ENCODE measurements at regions not wholly inside any gene's neighbourhood (a gene's known extent, or its start where the extent isn't known, plus 50 kb on each side); places are given as distances from the start of the nearest gene placed in this dataset.

DNA sequence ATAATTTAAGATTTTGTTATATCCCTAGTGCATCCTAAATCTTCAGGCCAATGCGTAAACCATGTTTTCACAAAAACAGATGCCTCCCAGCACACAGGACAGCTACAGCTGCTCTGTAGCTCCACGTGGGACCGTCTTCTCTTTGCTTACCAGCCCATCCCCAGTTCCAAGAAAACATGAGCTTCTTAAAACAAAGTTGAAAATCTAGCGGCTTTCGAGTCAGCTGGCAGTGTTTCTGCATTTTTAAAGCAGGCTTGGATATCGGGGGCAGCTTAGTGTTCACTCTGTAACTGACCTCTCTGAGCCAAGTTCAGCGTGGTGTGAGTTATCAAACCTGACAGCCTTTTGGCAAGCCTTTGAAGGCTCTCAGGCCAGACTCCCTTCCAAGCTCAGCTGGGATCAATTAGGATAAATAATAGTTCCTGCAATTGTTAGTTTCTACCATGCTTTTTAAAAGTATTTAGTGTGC is 881.5 kb downstream of the LTN1 start:
- TF ChIP-seq, protein P1, sequence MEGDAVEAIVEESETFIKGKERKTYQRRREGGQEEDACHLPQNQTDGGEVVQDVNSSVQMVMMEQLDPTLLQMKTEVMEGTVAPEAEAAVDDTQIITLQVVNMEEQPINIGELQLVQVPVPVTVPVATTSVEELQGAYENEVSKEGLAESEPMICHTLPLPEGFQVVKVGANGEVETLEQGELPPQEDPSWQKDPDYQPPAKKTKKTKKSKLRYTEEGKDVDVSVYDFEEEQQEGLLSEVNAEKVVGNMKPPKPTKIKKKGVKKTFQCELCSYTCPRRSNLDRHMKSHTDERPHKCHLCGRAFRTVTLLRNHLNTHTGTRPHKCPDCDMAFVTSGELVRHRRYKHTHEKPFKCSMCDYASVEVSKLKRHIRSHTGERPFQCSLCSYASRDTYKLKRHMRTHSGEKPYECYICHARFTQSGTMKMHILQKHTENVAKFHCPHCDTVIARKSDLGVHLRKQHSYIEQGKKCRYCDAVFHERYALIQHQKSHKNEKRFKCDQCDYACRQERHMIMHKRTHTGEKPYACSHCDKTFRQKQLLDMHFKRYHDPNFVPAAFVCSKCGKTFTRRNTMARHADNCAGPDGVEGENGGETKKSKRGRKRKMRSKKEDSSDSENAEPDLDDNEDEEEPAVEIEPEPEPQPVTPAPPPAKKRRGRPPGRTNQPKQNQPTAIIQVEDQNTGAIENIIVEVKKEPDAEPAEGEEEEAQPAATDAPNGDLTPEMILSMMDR (IDR thresholded peaks at IDR 0.05) = no peak

DNA sequence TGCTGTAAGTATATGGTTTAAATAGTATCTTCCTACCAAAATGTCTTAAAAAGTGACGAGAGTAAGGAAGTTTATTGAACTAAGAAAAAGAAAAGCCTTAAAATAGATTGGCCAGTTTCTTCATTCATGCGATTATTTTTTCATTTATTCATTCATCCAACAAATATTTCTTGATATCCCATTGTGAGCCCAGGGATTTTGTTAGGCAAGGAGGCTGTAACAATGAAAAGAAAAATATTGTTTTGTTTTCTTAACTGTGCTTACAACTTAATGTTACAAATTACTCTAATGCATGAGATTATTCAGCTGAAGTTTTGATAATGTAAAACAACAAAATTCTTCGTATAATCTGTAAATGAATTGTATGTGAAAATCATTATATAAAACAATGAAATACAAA is 882.0 kb downstream of the LTN1 start:
- TF ChIP-seq, protein P1 (IDR thresholded peaks at IDR 0.05) = no peak
- Histone ChIP-seq H3K36me3 (no peaks in the 10 kb centered on the region), H3K9me3 (no peaks in the 10 kb centered on the region), H3K27ac (peak overlapping the region; percentile 49), H3K27me3 (no peaks in the 10 kb centered on the region), H3K4me3 (no peak overlapping the region), H3K4me1 (peaks cover 0 to 15% of the 10 kb centered on the region in 2 donors)
- DNase-seq (ENCODE audit: low spot score) = no peak

More for the DNA sequence above, 881.5 kb downstream of the LTN1 start:
- H3K27ac ChIP-seq = peak overlapping the region; percentile 49
- peaks cover 0 to 15% of the 10 kb centered on the region in 2 donors for H3K4me1 ChIP-seq
- peak overlapping the region in 1 of 2 donors; percentile 20 for H3K4me3 ChIP-seq
- no peaks in the 10 kb centered on the region for H3K27me3 ChIP-seq
- no peak for DNase-seq (ENCODE audit: low spot score)
- no peaks in the 10 kb centered on the region for H3K36me3 ChIP-seq
- no peaks in the 10 kb centered on the region for H3K9me3 ChIP-seq

DNA sequence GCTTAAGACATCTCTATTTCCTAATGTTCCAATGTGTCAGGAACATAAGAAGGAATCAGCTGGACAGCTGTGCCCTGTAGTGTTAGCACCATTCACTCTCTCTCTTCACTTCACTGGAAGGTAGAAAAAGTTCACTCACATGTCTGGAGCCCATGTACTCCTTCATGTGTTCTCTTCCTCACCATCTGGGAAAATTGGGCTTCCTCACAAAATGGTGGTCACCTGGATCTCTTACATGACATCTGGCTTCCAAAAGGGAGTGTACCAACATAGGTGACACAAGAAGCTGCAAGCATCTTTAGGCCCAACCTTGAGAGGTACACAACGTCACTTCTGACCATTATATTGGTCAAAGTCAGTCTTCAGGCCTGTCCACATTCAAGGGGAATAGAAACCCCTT is 882.6 kb downstream of the LTN1 start:
- DNase-seq (ENCODE audit: low spot score) = no peak
- Histone ChIP-seq H3K4me3 (no peak overlapping the region), H3K4me1 (peaks cover 0 to 15% of the 10 kb centered on the region in 2 donors), H3K9me3 (no peaks in the 10 kb centered on the region), H3K27ac (no peak overlapping the region), H3K27me3 (no peaks in the 10 kb centered on the region), H3K36me3 (no peaks in the 10 kb centered on the region)
- TF ChIP-seq, protein P1 (IDR thresholded peaks at IDR 0.05) = no peak

DNA sequence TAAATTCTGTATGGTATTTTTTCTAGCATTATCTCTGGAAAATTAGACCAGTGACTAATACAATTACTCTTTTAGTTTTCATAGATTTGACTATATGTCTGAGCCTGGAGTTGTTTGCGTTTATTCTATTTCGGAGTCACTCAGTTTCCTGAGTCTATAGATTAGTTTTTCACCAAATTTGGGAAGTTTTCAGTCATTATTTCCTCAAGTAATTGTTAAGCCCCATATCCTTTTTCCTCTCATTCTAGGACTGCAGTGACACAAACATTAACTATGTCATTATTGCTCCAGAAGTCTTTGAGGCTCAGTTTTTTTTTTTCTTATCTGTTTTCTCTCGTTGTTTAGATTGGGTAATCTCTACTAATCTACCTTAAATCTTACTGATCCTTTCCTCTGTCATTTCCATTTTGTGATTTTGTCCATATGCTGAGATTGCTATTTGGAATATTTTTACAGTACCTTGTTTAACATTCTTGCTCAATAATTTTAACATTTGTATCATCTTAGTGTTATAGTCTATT is 886.2 kb downstream of the LTN1 start:
- DNase-seq (ENCODE audit: low spot score) = no peak
- H3K4me1 ChIP-seq = peaks cover 0 to 9% of the 10 kb centered on the region in 2 donors
- H3K36me3 ChIP-seq = no peaks in the 10 kb centered on the region
- TF ChIP-seq, protein P1 (IDR thresholded peaks at IDR 0.05) = no peak
- no peaks in the 10 kb centered on the region for H3K9me3 ChIP-seq
- H3K27ac ChIP-seq = no peak overlapping the region
- H3K4me3 ChIP-seq = no peak overlapping the region
- no peaks in the 10 kb centered on the region for H3K27me3 ChIP-seq

DNA sequence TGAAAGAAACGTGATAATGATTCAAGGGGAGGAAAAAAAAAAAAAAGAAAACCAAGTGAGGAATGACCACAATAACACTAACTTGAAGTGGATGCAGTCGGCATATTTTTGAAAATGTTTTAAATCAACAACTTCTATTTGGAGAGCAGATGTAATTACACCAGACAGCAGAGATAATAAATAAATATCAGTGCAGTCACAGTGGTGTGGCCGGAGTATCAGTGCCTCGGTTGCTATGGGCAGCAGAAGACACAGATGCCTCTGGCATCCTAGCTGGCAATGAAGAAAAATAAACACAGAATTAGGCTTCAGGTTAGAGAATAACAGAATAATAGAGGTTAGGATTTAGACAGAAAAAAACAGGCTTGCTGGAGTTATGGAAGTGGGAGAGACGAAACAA is 888.3 kb downstream of the LTN1 start:
- no peak overlapping the region for H3K27ac ChIP-seq
- no peak for DNase-seq (ENCODE audit: low spot score)

More for the DNA sequence above, 888.3 kb downstream of the LTN1 start:
- H3K27me3 ChIP-seq = no peaks in the 10 kb centered on the region
- H3K4me3 ChIP-seq = no peak overlapping the region
- H3K9me3 ChIP-seq = no peaks in the 10 kb centered on the region
- no peaks in the 10 kb centered on the region for H3K4me1 ChIP-seq
- TF ChIP-seq, protein P1 (IDR thresholded peaks at IDR 0.05) = no peak
- H3K36me3 ChIP-seq = no peaks in the 10 kb centered on the region
